Stimulated activated naive B cell treated with anti-CD40 and anti-IgM and Interleukin-4, amounts not matched to agents 10 μg/mL and 1 μg/mL and 100 μg/mL, for 72 hours (primary cell): ENCODE measurements at regions not wholly inside any gene's neighbourhood (a gene's known extent, or its start where the extent isn't known, plus 50 kb on each side); places are given as distances from the start of the nearest gene placed in this dataset.
"Not testable (repeated sequence)": the region's sequence is repeated elsewhere in the genome, so short reads cannot be mapped to it uniquely, and the experiment has no call there.

Experiments used
- ATAC-seq, 2 donors: fragments of 150-1000 bp; cut with Tn5 transposase; replicated peaks; 2 replicates each; pipeline ENCODE4 v1.10.0; 2021; ENCODE audit warnings: moderate library complexity in 1 of 2
- DNase-seq: peaks from one replicate; pipeline ENCODE4 v3.0.0; 2021
- H3K27ac Mint-ChIP-seq: one replicate; pipeline ENCODE4 v1.8.0; 2022; ENCODE audit warnings: mild to moderate bottlenecking, mixed read lengths
- H3K27me3 Mint-ChIP-seq, 2 donors: one replicate each; pipeline ENCODE4 v1.8.0; 2022; ENCODE audit warnings: mixed read lengths in 2 of 2
- H3K36me3 Mint-ChIP-seq, 2 donors: one replicate each; pipeline ENCODE4 v1.8.0; 2022; ENCODE audit warnings: mixed read lengths in 2 of 2, mild to moderate bottlenecking in 1 of 2
- H3K4me1 Mint-ChIP-seq, 2 donors: one replicate each; pipeline ENCODE4 v1.8.0; 2022; ENCODE audit warnings: mixed read lengths in 2 of 2, mild to moderate bottlenecking in 1 of 2
- H3K4me3 Mint-ChIP-seq, 2 donors: one replicate each; pipeline ENCODE4 v1.8.0; 2022; ENCODE audit warnings: mild to moderate bottlenecking in 2 of 2, mixed read lengths in 2 of 2, moderate library complexity in 1 of 2
- H3K9me3 Mint-ChIP-seq, 2 donors: one replicate each; pipeline ENCODE4 v1.8.0; 2022; ENCODE audit warnings: mixed read lengths in 2 of 2, mild to moderate bottlenecking in 1 of 2

DNA sequence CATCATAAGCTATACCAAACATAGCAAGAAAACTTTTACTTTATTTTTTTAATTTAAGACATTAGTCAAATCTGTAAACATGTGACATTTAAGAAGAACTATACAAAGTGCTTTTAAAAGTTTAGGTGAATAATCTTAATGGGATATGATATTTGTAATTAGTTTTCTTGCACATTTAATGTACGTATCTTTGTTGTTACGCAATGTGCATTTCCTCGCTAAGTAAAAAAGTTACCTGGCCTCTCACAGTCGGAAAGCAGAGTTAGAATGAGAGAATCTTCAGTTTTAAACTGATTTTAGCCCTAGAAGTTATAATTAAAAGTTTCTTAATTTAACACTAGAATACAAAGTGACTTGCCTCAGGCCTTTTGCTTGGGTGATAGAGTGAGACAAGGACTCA is 589.8 kb downstream of the DMRTA1 start:
- H3K27ac Mint-ChIP-seq = no peak overlapping the region
- DNase-seq = no peak
- no peak for ATAC-seq
- H3K27me3 Mint-ChIP-seq = no peaks in the 10 kb centered on the region
- no peaks in the 10 kb centered on the region for H3K36me3 Mint-ChIP-seq
- H3K9me3 Mint-ChIP-seq = peaks cover 0 to 3% of the 10 kb centered on the region in 2 donors
- H3K4me1 Mint-ChIP-seq = no peaks in the 10 kb centered on the region
- no peak overlapping the region for H3K4me3 Mint-ChIP-seq

- DNase-seq (no peak), ATAC-seq (no peak)
- H3K27ac Mint-ChIP-seq = no peak overlapping the region
- H3K9me3 Mint-ChIP-seq = no peaks in the 10 kb centered on the region
- no peak overlapping the region for H3K4me3 Mint-ChIP-seq
- no peaks in the 10 kb centered on the region for H3K27me3 Mint-ChIP-seq
- H3K36me3 Mint-ChIP-seq = no peaks in the 10 kb centered on the region
- no peaks in the 10 kb centered on the region for H3K4me1 Mint-ChIP-seq
These were observed 592.8 kb downstream of the DMRTA1 start for GRCh38 chr9:23039402-23039801.

DNA sequence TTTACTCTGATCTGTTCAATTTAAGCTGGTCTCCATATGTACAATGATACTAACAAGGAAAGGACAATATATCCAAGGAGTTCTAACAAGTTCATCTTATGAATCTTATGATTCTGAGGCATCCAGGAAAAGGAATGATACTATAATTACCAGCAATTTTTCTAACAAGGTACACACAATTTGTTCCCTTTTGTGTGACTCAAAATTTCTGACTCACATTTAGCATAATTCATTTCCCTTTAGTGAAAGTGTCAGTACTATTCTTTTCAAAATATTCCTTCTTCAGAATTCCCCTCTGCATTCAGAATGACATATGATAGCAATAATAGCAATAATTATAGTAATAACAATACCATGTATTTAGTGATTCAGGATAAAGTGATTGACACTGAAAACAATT is 594.8 kb downstream of the DMRTA1 start:
- no peaks in the 10 kb centered on the region for H3K27me3 Mint-ChIP-seq
- no peak overlapping the region for H3K27ac Mint-ChIP-seq
- no peaks in the 10 kb centered on the region for H3K36me3 Mint-ChIP-seq
- no peaks in the 10 kb centered on the region for H3K4me1 Mint-ChIP-seq
- H3K4me3 Mint-ChIP-seq = no peak overlapping the region
- ATAC-seq = no peak
- no peaks in the 10 kb centered on the region for H3K9me3 Mint-ChIP-seq
- no peak for DNase-seq

DNA sequence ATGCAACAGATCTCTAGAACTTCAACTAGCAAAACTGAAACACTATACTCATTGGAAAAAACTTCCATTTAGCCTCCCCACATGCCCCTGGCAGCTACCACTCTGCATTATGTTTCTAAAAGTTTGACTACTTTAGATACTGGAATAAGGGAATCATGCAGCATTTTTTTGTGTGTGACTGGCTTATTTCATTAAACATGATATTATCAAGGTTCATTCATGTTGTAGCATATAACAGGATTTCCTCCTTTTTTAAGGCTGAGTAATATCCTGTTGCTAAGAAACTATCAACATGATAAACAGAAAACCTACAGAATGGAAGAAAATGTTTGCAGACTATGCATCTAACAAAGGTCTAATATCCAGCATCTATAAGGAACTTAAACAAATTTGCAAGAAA is 597.9 kb downstream of the DMRTA1 start:
- Mint-ChIP-seq H3K9me3 (peaks cover 0 to 6% of the 10 kb centered on the region in 2 donors), H3K4me3 (no peak overlapping the region), H3K27ac (no peak overlapping the region), H3K27me3 (no peaks in the 10 kb centered on the region), H3K4me1 (no peaks in the 10 kb centered on the region), H3K36me3 (no peaks in the 10 kb centered on the region)
- ATAC-seq = no peak
- no peak for DNase-seq

- not testable (repeated sequence) for H3K36me3 Mint-ChIP-seq, H3K4me1 Mint-ChIP-seq, H3K27ac Mint-ChIP-seq, H3K4me3 Mint-ChIP-seq, DNase-seq, H3K9me3 Mint-ChIP-seq, H3K27me3 Mint-ChIP-seq, ATAC-seq
These were observed 599.4 kb downstream of the DMRTA1 start for GRCh38 chr9:23046026-23046425.

DNA sequence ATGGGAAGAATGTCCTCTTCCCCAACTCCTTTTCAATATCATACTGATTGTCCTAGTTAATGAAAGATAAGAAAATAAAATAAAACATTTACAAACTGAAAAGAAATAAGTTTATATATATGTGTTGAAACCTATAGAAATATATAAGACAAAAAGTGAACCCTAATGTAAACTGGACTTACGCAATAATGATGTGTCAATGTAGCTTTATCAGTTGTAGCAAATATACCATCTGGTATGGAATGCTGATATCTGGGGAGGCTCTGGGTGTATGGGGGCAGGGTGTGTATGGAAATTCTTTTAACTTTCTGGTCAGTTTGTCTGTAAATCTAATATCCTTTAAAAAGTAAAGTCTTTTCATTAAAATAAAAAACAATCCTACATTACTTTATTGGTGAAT is 603.9 kb downstream of the DMRTA1 start:
- ATAC-seq = no peak
- no peaks in the 10 kb centered on the region for H3K4me1 Mint-ChIP-seq
- H3K36me3 Mint-ChIP-seq = no peaks in the 10 kb centered on the region
- no peak overlapping the region for H3K4me3 Mint-ChIP-seq
- no peak for DNase-seq
- H3K27ac Mint-ChIP-seq = no peak overlapping the region
- H3K9me3 Mint-ChIP-seq = peaks cover 0 to 7% of the 10 kb centered on the region in 2 donors
- no peaks in the 10 kb centered on the region for H3K27me3 Mint-ChIP-seq

GRCh38 chr9:23073136-23073535 is 626.5 kb downstream of the DMRTA1 start:
- H3K27ac Mint-ChIP-seq = no peak overlapping the region
- no peaks in the 10 kb centered on the region for H3K36me3 Mint-ChIP-seq
- ATAC-seq (no peak), DNase-seq (no peak)
- H3K27me3 Mint-ChIP-seq = no peaks in the 10 kb centered on the region
- H3K4me1 Mint-ChIP-seq = no peaks in the 10 kb centered on the region
- H3K9me3 Mint-ChIP-seq = peaks cover 0 to 3% of the 10 kb centered on the region in 2 donors
- H3K4me3 Mint-ChIP-seq = no peak overlapping the region

- no peak for DNase-seq
- no peak for ATAC-seq
- H3K36me3 Mint-ChIP-seq = no peaks in the 10 kb centered on the region
- peaks cover 0 to 5% of the 10 kb centered on the region in 2 donors for H3K9me3 Mint-ChIP-seq
- no peak overlapping the region for H3K27ac Mint-ChIP-seq
- no peaks in the 10 kb centered on the region for H3K4me1 Mint-ChIP-seq
- no peak overlapping the region for H3K4me3 Mint-ChIP-seq
- H3K27me3 Mint-ChIP-seq = no peaks in the 10 kb centered on the region
These were observed 633.2 kb downstream of the DMRTA1 start for GRCh38 chr9:23079798-23080197.

- no peaks in the 10 kb centered on the region for H3K36me3 Mint-ChIP-seq
- H3K27ac Mint-ChIP-seq = no peak overlapping the region
- no peaks in the 10 kb centered on the region for H3K4me1 Mint-ChIP-seq
- ATAC-seq (no peak), DNase-seq (no peak)
- H3K27me3 Mint-ChIP-seq = no peaks in the 10 kb centered on the region
- H3K4me3 Mint-ChIP-seq = no peak overlapping the region
- peaks cover 2 to 12% of the 10 kb centered on the region in 2 donors for H3K9me3 Mint-ChIP-seq
These were observed 634.8 kb downstream of the DMRTA1 start for GRCh38 chr9:23081377-23081776.

DNA sequence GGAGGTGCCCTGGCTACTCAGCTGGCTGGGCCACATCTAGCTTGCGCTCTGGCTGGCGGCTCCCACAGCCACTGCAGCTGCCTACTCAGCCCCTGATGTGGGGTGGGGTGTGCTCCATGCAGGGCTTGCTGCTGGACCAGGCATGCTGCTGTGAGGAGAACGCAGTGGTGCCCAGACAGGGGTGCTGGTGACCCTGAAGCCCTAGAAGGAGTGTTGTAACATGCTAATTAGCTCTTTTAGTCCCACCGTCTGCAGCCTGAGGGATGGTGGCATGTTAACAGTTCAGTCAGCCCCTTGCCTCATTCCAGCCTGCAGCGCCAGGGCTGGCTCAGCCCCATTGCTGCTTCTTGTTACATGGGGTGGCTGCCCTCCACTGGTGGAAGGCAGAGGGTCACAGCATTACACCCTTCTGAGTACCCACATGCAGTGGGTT is 642.3 kb downstream of the DMRTA1 start:
- Mint-ChIP-seq H3K27ac (no peak overlapping the region), H3K4me3 (no peak overlapping the region), H3K27me3 (no peaks in the 10 kb centered on the region), H3K36me3 (no peaks in the 10 kb centered on the region), H3K9me3 (peaks cover 3 to 8% of the 10 kb centered on the region in 2 donors), H3K4me1 (no peaks in the 10 kb centered on the region)
- ATAC-seq (peak in 1 of 2 donors; percentile 14), DNase-seq (no peak)

DNA sequence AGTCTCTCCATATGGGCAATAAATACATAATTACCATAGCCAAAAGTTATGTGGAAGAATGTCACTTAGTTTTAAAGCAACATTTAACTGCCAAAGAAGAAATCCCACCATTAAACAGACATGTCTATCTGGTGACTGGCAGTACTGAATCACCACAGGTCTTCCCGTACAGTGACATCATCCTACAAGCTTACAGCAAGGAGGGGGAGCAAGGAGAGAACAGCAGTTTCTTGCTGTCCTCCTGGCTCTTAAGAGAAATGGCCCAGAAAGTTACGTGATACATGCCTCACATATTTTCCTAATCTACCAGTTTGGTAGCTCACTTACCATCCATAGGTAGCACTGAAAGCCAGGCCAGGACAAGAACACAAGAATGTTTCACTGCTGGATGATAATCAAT is 671.0 kb downstream of the DMRTA1 start:
- Mint-ChIP-seq H3K27ac (no peak overlapping the region), H3K36me3 (no peaks in the 10 kb centered on the region), H3K9me3 (peaks cover 0 to 4% of the 10 kb centered on the region in 2 donors), H3K4me1 (no peaks in the 10 kb centered on the region), H3K4me3 (no peak overlapping the region), H3K27me3 (no peaks in the 10 kb centered on the region)
- DNase-seq (no peak), ATAC-seq (no peak)

DNA sequence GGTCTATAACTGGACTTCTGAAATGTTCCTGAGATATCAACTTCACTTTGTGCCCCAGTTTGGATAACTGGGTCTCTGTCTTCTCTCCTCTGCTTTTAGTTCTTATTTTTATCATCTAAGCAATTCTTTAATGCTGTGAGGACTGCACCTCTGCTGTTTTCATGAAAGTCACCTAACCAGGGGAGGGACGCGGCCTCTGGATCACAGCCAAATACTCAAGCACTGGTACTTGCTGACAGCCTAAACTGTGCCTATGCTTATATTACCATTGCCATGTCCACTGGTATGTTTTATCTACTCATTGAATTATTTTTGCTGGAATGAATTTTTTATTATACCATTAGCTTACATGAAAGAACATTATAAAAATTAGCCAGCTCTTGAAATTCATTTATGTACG is 674.0 kb downstream of the DMRTA1 start:
- Mint-ChIP-seq H3K9me3 (peaks cover 0 to 4% of the 10 kb centered on the region in 2 donors), H3K36me3 (no peaks in the 10 kb centered on the region), H3K4me1 (no peaks in the 10 kb centered on the region), H3K4me3 (no peak overlapping the region), H3K27me3 (no peaks in the 10 kb centered on the region), H3K27ac (no peak overlapping the region)
- no peak for ATAC-seq
- DNase-seq = no peak

DNA sequence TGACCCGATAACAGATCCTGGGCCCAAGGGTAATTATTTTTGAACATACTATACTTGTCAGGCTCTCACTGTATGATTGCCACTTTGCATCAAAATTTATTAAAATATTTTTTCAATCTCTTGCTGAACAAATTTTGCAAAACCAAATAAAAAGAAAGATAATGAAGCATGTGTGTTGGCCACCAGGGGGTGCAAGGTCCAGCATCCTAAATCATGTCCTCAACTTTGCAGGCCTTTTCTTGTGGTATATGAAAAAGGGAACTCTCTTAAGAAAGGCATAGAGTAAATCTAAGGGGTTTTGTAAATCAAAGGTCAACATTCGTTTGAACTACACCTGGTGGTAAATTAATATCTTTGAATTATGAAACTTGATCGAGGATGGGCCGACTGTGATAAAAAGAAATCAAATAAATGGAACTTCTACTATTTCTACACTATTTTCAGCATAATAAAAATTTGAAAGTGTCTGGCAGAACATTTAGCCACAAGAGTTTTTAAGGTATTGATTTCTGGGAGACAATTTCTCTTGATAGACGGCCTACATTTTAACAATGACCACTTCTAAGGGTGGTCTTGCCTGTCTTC is 676.5 kb downstream of the DMRTA1 start:
- H3K27me3 Mint-ChIP-seq = no peaks in the 10 kb centered on the region
- DNase-seq = no peak
- H3K27ac Mint-ChIP-seq = no peak overlapping the region
- peak; percentile 46 to 66 for ATAC-seq
- H3K4me3 Mint-ChIP-seq = no peak overlapping the region
- H3K36me3 Mint-ChIP-seq = no peaks in the 10 kb centered on the region
- peaks cover 0 to 4% of the 10 kb centered on the region in 2 donors for H3K9me3 Mint-ChIP-seq
- no peaks in the 10 kb centered on the region for H3K4me1 Mint-ChIP-seq

DNA sequence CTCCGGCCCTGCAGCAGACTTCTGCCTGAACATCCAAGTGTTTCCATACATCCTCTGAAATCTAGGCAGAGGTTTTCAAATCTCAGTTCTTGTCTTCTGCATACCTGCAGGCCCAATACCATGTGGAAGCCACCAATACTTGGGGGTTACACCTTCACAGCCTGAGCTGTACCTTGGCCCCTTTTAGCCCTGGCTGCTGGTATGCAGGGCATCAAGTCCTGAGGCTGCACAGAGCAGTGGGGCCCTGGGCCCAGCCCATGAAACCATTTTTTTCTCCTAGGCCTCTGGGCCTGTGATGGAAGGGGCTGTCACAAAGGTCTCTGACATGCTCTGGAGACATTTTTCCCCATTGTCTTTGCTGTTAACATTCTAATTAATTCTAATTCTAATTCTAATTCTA is 680.6 kb downstream of the ELAVL2 start:
- no peaks in the 10 kb centered on the region for H3K4me1 Mint-ChIP-seq
- H3K36me3 Mint-ChIP-seq = no peaks in the 10 kb centered on the region
- peaks cover 14 to 22% of the 10 kb centered on the region in 2 donors for H3K9me3 Mint-ChIP-seq
- DNase-seq (no peak), ATAC-seq (no peak)
- no peaks in the 10 kb centered on the region for H3K27me3 Mint-ChIP-seq
- no peak overlapping the region for H3K27ac Mint-ChIP-seq
- H3K4me3 Mint-ChIP-seq = no peak overlapping the region

DNA sequence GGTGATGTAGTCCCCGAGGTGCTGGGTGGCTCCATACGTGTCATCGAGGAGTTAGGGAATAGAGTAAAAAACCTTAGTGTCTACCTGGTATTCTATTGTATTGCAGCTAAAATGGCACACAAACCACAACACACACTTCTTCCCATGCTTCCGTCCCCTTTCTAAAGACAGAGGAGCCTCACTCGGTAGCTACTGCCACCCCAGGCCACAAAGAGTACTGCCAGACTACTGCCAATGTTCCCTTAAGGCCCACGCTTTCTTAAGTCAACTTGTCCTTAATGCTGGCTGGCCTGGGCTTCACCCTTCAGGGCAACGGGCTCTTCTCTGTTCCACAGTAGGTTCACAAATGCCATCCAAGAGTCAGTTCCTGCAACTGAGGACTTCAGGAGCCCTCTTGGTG is 673.0 kb downstream of the ELAVL2 start:
- no peaks in the 10 kb centered on the region for H3K27me3 Mint-ChIP-seq
- H3K9me3 Mint-ChIP-seq = peaks cover 4 to 12% of the 10 kb centered on the region in 2 donors

GRCh38 chr9:23160491-23160890 is 665.5 kb downstream of the ELAVL2 start:
- H3K9me3 Mint-ChIP-seq = peaks cover 3 to 5% of the 10 kb centered on the region in 2 donors
- H3K27ac Mint-ChIP-seq = no peak overlapping the region
- no peaks in the 10 kb centered on the region for H3K36me3 Mint-ChIP-seq
- no peak for DNase-seq
- ATAC-seq = peak in 1 of 2 donors; percentile 2
- no peaks in the 10 kb centered on the region for H3K27me3 Mint-ChIP-seq
- no peaks in the 10 kb centered on the region for H3K4me1 Mint-ChIP-seq
- H3K4me3 Mint-ChIP-seq = no peak overlapping the region

More for the DNA sequence above, 673.0 kb downstream of the ELAVL2 start:
- no peaks in the 10 kb centered on the region for H3K36me3 Mint-ChIP-seq
- DNase-seq (no peak), ATAC-seq (no peak)
- no peaks in the 10 kb centered on the region for H3K4me1 Mint-ChIP-seq
- no peak overlapping the region for H3K4me3 Mint-ChIP-seq
- H3K27ac Mint-ChIP-seq = no peak overlapping the region
